Right lobe of liver (tissue), 6 donors: ENCODE measurements at regions not wholly inside any gene's neighbourhood (a gene's known extent, or its start where the extent isn't known, plus 50 kb on each side); places are given as distances from the start of the nearest gene placed in this dataset.
"Not testable (repeated sequence)": the region's sequence is repeated elsewhere in the genome, so short reads cannot be mapped to it uniquely, and the experiment has no call there.

Experiments used
- ATAC-seq, 4 donors: fragments of 200-7000 bp; cut with Tn5 transposase; one replicate each; pipeline ENCODE4 v1.9.1; 2020; ENCODE audit warnings: mild to moderate bottlenecking in 4 of 4, moderate library complexity in 4 of 4
- DNase-seq, 3 donors: peaks; one replicate each; pipeline ENCODE4 v3.0.0-alpha.2; 2020
- H3K27ac ChIP-seq, 3 donors: fragments of 200-600 bp; one replicate each; pipeline ENCODE4 v1.8.0; 2022
- H3K27me3 ChIP-seq, 2 donors: fragments of 200-600 bp; one replicate each; pipeline ENCODE4 v1.8.0; 2022
- H3K36me3 ChIP-seq, 4 donors: fragments of 200-600 bp; sonication (generic) in 1 of 4; one replicate each; pipeline versions ENCODE4 v1.5.1 to v1.8.0; 2017 to 2022; ENCODE audit warnings: control low read depth in 1 of 4
- H3K4me1 ChIP-seq, 4 donors: fragments of 200-600 bp; sonication (generic) in 1 of 4; one replicate each; pipeline versions ENCODE4 v1.5.1 to v1.8.0; 2017 to 2022; ENCODE audit warnings: control low read depth in 1 of 4
- H3K4me3 ChIP-seq, 3 donors: fragments of 200-600 bp; one replicate each; pipeline ENCODE4 v1.8.0; 2022
- H3K9me3 ChIP-seq, 4 donors: fragments of 200-600 bp; sonication (generic) in 1 of 4; one replicate each; pipeline versions ENCODE4 v1.5.1 to v1.8.0; 2017 to 2022; ENCODE audit warnings: control low read depth in 1 of 4
- CTCF ChIP-seq, 4 donors: fragments of 200-600 bp in 3 of 4; fragments of 450-650 bp in 1 of 4; IDR thresholded peaks; one replicate each; pipeline versions ENCODE4 v1.5.1 to v1.8.0; 2016 to 2022; ENCODE audit warnings: antibody characterized with exemption in 4 of 4, mild to moderate bottlenecking in 2 of 4
- POLR2A ChIP-seq: fragments of 450-650 bp; IDR thresholded peaks from one replicate; pipeline ENCODE4 v1.6.1; 2017; ENCODE audit warnings: antibody characterized with exemption, mild to moderate bottlenecking
- WGBS: methylation state at CpG from one replicate; pipeline ENCODE4 v1.1.6; 2018; ENCODE audit warnings: low coverage, low lambda C conversion rate; ENCODE audit not compliant: insufficient coverage; ENCODE audit errors: missing lambda C conversion rate; 5-methylcytosine and 5-hydroxymethylcytosine counted together
- intact Hi-C, 2 donors: fragments of 100-400 bp; cut with DNase I; formaldehyde crosslinking; loops; one replicate each; pipeline versions ENCODE4 v1.11.2 to v1.14.1; 2022
- donor health status: DM: no; HTN: yes; CAD: no.
- donor health status: DM: no; HTN: no; CAD: no.
- donor health status: DM: no; HTN: no; CAD: no.
- donor health status: DM: no; HTN: yes; CAD: no.
- donor health status: DM: no; HTN: yes; CAD: no.

DNA sequence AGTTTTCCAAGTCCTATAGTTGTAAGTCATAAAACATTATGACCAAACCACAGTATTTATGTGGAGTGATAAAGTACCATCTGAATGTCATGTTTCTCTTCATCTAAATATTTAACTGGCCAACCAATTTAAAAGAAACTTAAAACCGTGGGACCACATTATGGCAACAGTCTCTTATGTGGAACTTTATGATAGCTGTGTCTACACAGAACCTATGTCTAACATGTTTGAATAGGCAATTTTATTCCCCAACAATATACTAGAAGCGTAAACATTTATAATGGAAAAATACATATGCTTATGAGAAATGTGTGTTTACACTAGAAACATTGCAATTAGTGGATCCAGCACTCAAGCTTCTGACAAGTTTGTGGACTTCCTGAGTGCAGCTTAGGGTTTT lies 680.7 kb downstream of the REEP3 start:
- ATAC-seq (no peak), DNase-seq (no peak)
- Histone ChIP-seq H3K27me3 (no peaks in the 10 kb centered on the region), H3K9me3 (no peaks in the 10 kb centered on the region), H3K4me1 (no peaks in the 10 kb centered on the region), H3K4me3 (no peak overlapping the region), H3K27ac (no peak overlapping the region), H3K36me3 (no peaks in the 10 kb centered on the region)
- intact Hi-C loops = no loop called here
- TF ChIP-seq POLR2A (no peak), CTCF (IDR thresholded peaks at IDR 0.05) (no peak)
- 75% methylated on average over 2 of the region's 2 CpGs for WGBS

GRCh38 chr10:64204504-64204903 lies 683.3 kb downstream of the REEP3 start:
- intact Hi-C loops, H3K9me3 ChIP-seq, H3K4me1 ChIP-seq, H3K27ac ChIP-seq, H3K4me3 ChIP-seq, H3K27me3 ChIP-seq, H3K36me3 ChIP-seq, DNase-seq, ATAC-seq: not testable (repeated sequence)
- 74% methylated on average over 7 of the region's 7 CpGs for WGBS

DNA sequence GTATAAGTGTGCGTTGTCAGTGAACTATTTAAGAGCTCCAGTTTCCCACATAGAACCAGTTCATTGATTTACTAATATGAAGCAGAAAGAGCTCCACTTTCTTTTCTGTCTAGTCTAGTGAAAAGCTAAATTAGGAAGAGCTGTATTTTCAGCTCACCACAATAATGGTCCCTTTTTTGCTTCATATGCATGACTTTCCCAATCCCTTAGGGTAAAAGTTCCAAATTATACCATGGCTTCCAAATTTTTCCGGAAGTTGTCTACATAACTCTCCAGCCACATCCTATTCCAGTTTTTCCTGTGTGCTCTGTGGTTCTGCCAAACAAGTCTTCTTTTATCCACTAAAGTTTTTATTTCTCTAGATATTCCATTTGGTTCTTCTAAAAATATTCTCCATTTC lies 685.2 kb downstream of the REEP3 start:
- DNase-seq (no peak), ATAC-seq (no peak)
- no peak overlapping the region for H3K4me3 ChIP-seq
- no peaks in the 10 kb centered on the region for H3K27me3 ChIP-seq
- intact Hi-C loops = no loop called here
- no peaks in the 10 kb centered on the region for H3K36me3 ChIP-seq
- no peaks in the 10 kb centered on the region for H3K4me1 ChIP-seq
- TF ChIP-seq POLR2A = no peak
- no peak for TF ChIP-seq CTCF (IDR thresholded peaks at IDR 0.05)
- no peak overlapping the region for H3K27ac ChIP-seq
- H3K9me3 ChIP-seq = no peaks in the 10 kb centered on the region
- WGBS = 80% methylated on average over 2 of the region's 2 CpGs

DNA sequence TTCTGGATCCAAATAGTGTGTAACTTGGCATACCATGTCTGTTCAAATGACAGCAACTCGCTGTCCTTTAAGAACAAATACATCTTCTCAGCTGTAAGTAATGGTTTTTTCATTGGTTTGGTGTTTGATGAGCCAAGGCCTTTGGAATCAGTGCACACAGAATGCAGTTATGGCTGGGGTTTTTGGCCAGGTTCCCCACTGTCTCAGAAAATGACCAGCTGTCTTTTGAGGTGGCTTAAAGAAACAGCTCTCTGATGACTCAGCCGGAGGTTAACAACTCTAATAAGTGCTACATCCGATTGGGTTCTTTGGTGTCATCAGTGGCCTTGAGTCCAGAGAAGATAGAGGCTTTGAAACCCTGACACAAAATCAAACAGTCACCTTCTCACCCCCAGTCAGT lies 688.4 kb downstream of the REEP3 start:
- Histone ChIP-seq H3K27ac (no peak overlapping the region), H3K4me3 (no peak overlapping the region), H3K9me3 (no peaks in the 10 kb centered on the region), H3K4me1 (no peaks in the 10 kb centered on the region), H3K36me3 (no peaks in the 10 kb centered on the region), H3K27me3 (no peaks in the 10 kb centered on the region)
- intact Hi-C loops = no loop called here
- no peak for DNase-seq
- TF ChIP-seq POLR2A = no peak
- TF ChIP-seq CTCF (IDR thresholded peaks at IDR 0.05) = no peak
- no peak for ATAC-seq
- 53% methylated on average over 3 of the region's 3 CpGs for WGBS

- Histone ChIP-seq H3K4me1 (no peaks in the 10 kb centered on the region), H3K4me3 (no peak overlapping the region), H3K36me3 (no peaks in the 10 kb centered on the region), H3K9me3 (no peaks in the 10 kb centered on the region), H3K27ac (no peak overlapping the region), H3K27me3 (no peaks in the 10 kb centered on the region)
- WGBS = 52% methylated on average over 2 of the region's 2 CpGs
- intact Hi-C loops = no loop called here
- DNase-seq = no peak
- TF ChIP-seq POLR2A = no peak
- TF ChIP-seq CTCF (IDR thresholded peaks at IDR 0.05) = no peak
- ATAC-seq = no peak
These were observed 689.0 kb downstream of the REEP3 start for GRCh38 chr10:64210211-64210610.
